Central memory CD8-positive, alpha-beta T cell (primary cell): ENCODE measurements at regions not wholly inside any gene's neighbourhood (a gene's known extent, or its start where the extent isn't known, plus 50 kb on each side); places are given as distances from the start of the nearest gene placed in this dataset.
"Not testable (repeated sequence)": the region's sequence is repeated elsewhere in the genome, so short reads cannot be mapped to it uniquely, and the experiment has no call there.

Source experiments
- ATAC-seq: fragments of 150-1000 bp; cut with Tn5 transposase; replicated peaks from 2 replicates; pipeline ENCODE4 v1.10.0; 2022; ENCODE audit warnings: mild to moderate bottlenecking, moderate FRiP score, moderate number of reproducible peaks; ENCODE audit not compliant: poor library complexity, severe bottlenecking; ENCODE audit errors: extremely low read depth
- DNase-seq, 2 donors: peaks; one replicate each; pipeline ENCODE4 v3.0.0; 2021; ENCODE audit warnings: low spot score in 2 of 2
- H3K27ac Mint-ChIP-seq: one replicate; pipeline ENCODE4 v1.8.0; 2022; ENCODE audit warnings: low read depth, mild to moderate bottlenecking, moderate library complexity, mixed read lengths
- H3K27me3 Mint-ChIP-seq: one replicate; pipeline ENCODE4 v1.8.0; 2022; ENCODE audit warnings: mixed read lengths
- H3K36me3 Mint-ChIP-seq: one replicate; pipeline ENCODE4 v1.8.0; 2022; ENCODE audit warnings: mild to moderate bottlenecking, moderate library complexity, mixed read lengths; ENCODE audit not compliant: insufficient read depth
- H3K4me1 Mint-ChIP-seq: one replicate; pipeline ENCODE4 v1.8.0; 2022; ENCODE audit warnings: mixed read lengths
- H3K4me3 Mint-ChIP-seq: one replicate; pipeline ENCODE4 v1.8.0; 2022; ENCODE audit warnings: mild to moderate bottlenecking, moderate library complexity, mixed read lengths
- H3K9me3 Mint-ChIP-seq: one replicate; pipeline ENCODE4 v1.8.0; 2022; ENCODE audit warnings: mixed read lengths

DNA sequence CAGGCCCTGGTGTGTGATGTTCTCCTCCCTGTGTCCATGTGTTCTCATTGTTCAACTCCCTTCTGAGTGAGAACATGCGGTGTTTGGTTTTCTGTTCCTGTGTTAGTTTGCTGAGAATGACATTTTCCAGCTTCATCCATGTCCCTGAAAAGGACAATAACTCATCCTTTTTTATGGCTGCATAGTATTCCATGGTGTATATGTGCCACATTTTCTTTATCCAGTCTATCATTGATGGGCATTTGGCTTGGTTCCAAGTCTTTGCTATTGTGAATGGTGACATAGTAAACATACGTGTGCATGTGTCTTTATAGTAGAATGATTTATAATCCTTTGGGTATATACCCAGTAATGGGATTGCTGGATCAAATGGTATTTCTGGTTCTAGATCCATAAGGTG is 964.6 kb upstream of the CITED2 start:
- H3K4me3 Mint-ChIP-seq, DNase-seq, H3K9me3 Mint-ChIP-seq, H3K27ac Mint-ChIP-seq, ATAC-seq, H3K36me3 Mint-ChIP-seq, H3K4me1 Mint-ChIP-seq: not testable (repeated sequence)
- peaks cover 64% of the 10 kb centered on the region for H3K27me3 Mint-ChIP-seq

DNA sequence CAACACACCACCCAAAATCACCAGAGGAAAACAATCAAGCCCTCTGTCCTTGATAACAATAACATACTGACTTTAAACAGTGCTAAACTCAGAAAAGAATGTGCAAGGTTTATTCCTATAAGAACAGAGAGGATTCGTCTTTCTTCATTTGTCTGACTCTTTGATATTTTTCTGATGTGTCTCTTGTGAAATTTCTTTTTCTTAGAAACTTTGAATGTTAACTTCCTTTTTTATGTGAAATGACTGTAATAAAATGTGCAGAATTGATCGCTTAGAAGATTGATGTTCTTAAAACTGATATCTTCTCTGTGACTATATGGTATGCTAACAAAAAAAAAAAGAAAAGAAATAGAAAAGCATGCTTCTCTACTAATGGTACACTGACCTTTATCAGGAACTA is 947.4 kb upstream of the CITED2 start:
- DNase-seq (no peak), ATAC-seq (no peak)
- Mint-ChIP-seq H3K4me1 (no peaks in the 10 kb centered on the region), H3K27me3 (no peaks in the 10 kb centered on the region), H3K9me3 (no peaks in the 10 kb centered on the region), H3K36me3 (no peaks in the 10 kb centered on the region), H3K4me3 (no peak overlapping the region), H3K27ac (no peak overlapping the region)

DNA sequence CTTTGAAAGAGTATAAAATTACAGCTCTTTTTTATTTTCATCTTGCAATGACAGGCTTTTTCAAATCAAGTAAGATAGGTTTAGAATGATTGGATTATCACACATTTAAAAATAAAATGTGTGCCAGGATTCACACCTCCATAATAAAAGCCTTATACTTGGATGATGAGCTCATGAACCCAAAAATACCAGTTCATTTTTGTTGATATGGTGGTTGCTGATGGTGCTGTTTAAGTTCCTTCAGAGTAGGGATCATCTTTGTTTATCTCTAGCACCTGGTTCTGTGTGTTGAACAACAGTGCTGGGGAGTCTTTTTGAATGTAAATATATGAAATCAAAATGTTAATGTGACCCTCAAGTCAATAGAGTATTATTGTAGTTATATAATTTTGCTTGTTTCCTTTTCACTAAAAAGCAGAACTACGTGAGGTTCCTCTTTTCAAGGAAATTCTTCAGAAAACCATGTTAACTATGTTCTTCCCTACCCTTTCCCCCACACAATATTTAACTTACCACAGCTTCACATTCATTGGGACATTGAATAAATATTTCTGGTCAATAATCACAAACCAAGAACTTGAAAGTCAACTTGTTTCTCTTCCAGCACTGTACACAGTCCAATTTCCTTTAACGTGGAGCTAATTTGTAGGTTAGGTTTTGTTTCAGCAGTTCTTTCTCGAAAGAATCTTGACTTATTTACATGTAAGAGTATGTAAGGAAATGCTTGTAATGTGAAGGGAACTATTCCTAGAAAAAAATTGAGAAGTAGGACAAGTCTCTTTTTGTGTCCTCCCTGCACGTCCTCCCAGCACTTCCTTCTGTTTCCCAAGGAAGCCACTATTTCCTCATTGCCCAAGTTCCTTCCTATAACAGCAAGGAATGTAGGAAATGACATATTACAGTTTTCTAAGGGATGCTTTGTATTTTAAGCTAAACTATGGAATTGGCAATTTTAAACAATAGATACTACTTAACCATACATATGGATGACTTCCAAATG is 945.9 kb upstream of the CITED2 start:
- no peaks in the 10 kb centered on the region for H3K4me1 Mint-ChIP-seq
- H3K4me3 Mint-ChIP-seq = no peak overlapping the region
- H3K27me3 Mint-ChIP-seq = no peaks in the 10 kb centered on the region
- ATAC-seq (no peak), DNase-seq (no peak)
- H3K36me3 Mint-ChIP-seq = no peaks in the 10 kb centered on the region
- no peak overlapping the region for H3K27ac Mint-ChIP-seq
- H3K9me3 Mint-ChIP-seq = no peaks in the 10 kb centered on the region

DNA sequence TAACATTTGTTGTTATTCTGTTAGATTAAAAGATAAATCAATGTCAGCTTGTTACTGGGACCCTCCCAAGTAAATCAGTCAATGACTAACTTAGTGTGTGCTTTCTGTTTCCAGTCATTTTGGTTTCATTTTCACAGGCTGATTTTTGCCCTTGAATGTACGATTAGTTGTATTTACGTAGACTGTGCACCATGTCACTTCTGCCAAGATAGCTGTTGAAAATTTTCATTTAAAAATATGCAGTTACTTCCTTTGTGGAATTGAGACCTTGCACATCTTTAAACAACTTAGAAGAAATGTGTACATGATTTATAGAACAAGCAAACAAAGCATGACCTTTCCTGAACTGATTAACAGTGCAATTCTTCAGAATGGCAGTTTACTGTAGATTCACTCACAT is 944.8 kb upstream of the CITED2 start:
- H3K4me3 Mint-ChIP-seq = no peak overlapping the region

DNA sequence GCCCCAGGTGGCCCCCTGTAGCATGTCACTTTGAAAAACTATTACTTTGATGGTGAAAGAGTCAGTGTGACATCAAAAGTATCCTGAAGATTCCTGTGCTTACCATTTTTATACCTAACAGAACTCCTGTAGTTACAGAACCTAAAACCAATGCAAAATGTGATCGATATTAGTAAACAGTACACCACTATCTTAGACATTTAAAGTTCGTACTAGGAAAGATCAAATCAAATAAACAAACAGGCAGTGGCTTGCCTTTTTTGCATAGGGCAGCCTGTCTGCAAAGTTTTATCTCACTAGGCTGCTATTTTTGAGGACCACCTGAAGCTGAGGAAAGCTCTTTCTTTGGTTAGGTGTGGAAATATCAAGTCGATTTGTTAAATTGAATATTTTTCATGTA is 944.0 kb upstream of the CITED2 start:
- DNase-seq (no peak), ATAC-seq (no peak)
- no peak overlapping the region for H3K4me3 Mint-ChIP-seq
- H3K4me1 Mint-ChIP-seq = no peaks in the 10 kb centered on the region
- H3K27me3 Mint-ChIP-seq = no peaks in the 10 kb centered on the region
- H3K36me3 Mint-ChIP-seq = no peaks in the 10 kb centered on the region
- no peak overlapping the region for H3K27ac Mint-ChIP-seq
- peaks cover 4% of the 10 kb centered on the region for H3K9me3 Mint-ChIP-seq

More for the DNA sequence above, 944.8 kb upstream of the CITED2 start:
- Mint-ChIP-seq H3K36me3 (no peaks in the 10 kb centered on the region), H3K27me3 (no peaks in the 10 kb centered on the region), H3K9me3 (no peaks in the 10 kb centered on the region), H3K4me1 (no peaks in the 10 kb centered on the region), H3K27ac (no peak overlapping the region)
- DNase-seq = no peak
- ATAC-seq = no peak

- Mint-ChIP-seq H3K9me3 (peaks cover 6% of the 10 kb centered on the region), H3K4me3 (no peak overlapping the region), H3K36me3 (no peaks in the 10 kb centered on the region), H3K27ac (no peak overlapping the region), H3K27me3 (no peaks in the 10 kb centered on the region), H3K4me1 (no peaks in the 10 kb centered on the region)
- ATAC-seq = no peak
- no peak for DNase-seq
Observed at GRCh38 chr6:140317950-140318349, 943.5 kb upstream of the CITED2 start.

DNA sequence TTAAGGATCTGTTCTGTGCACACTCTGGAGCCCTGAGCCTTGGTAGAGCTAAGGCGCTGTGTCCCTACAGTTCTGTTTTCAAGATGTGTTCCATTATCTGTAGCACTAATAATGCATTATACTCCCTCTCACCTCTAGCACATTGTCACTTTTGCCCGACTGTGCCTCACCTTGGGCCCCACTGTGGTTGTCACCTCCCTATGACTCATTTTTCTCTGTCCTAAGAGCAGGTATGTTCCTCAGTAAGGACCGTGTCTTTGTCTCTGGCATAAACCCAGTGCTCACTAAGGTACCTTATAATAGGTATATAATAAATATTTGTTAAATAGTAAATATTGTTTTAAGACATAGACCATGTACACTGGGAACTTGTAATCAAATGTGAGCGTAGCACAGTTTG is 942.5 kb upstream of the CITED2 start:
- ATAC-seq = no peak
- H3K4me3 Mint-ChIP-seq = no peak overlapping the region
- no peak for DNase-seq
- no peak overlapping the region for H3K27ac Mint-ChIP-seq
- no peaks in the 10 kb centered on the region for H3K27me3 Mint-ChIP-seq
- H3K9me3 Mint-ChIP-seq = peaks cover 6% of the 10 kb centered on the region
- H3K4me1 Mint-ChIP-seq = no peaks in the 10 kb centered on the region
- no peaks in the 10 kb centered on the region for H3K36me3 Mint-ChIP-seq

DNA sequence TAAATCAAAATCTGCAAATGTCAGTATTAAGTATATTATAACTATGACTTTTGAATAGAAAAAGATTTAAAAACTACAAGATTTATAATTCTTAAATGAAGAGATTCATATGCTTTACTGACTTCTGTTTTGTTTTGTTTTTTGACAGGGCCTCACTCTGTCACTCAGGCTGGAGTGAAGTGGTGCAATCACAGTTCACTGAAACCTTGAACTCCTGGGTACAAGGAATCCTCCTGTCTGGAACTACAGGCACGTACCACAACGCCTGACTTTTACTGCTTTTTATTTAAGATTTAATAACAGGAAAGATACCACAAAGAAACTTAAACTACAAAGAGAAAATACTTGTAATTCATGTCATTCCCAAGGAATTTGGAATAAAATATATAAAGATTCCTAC is 940.2 kb upstream of the CITED2 start:
- no peaks in the 10 kb centered on the region for H3K36me3 Mint-ChIP-seq
- H3K27ac Mint-ChIP-seq = no peak overlapping the region
- ATAC-seq = no peak
- H3K4me3 Mint-ChIP-seq = no peak overlapping the region
- H3K4me1 Mint-ChIP-seq = no peaks in the 10 kb centered on the region
- DNase-seq = no peak
- H3K9me3 Mint-ChIP-seq = peaks cover 6% of the 10 kb centered on the region
- H3K27me3 Mint-ChIP-seq = no peaks in the 10 kb centered on the region

- Mint-ChIP-seq H3K27ac (no peak overlapping the region), H3K4me3 (no peak overlapping the region), H3K27me3 (no peaks in the 10 kb centered on the region)
Observed at GRCh38 chr6:140311146-140311545, 936.7 kb upstream of the CITED2 start.

GRCh38 chr6:140303218-140303949 is 928.9 kb upstream of the CITED2 start:
- Mint-ChIP-seq H3K36me3 (no peaks in the 10 kb centered on the region), H3K27me3 (no peaks in the 10 kb centered on the region), H3K9me3 (no peaks in the 10 kb centered on the region), H3K27ac (no peak overlapping the region), H3K4me3 (no peak overlapping the region), H3K4me1 (no peaks in the 10 kb centered on the region)
- ATAC-seq (no peak), DNase-seq (no peak)

More at GRCh38 chr6:140311146-140311545, 936.7 kb upstream of the CITED2 start:
- no peak for DNase-seq
- Mint-ChIP-seq H3K9me3 (peaks cover 6% of the 10 kb centered on the region), H3K4me1 (no peaks in the 10 kb centered on the region), H3K36me3 (no peaks in the 10 kb centered on the region)
- no peak for ATAC-seq

DNA sequence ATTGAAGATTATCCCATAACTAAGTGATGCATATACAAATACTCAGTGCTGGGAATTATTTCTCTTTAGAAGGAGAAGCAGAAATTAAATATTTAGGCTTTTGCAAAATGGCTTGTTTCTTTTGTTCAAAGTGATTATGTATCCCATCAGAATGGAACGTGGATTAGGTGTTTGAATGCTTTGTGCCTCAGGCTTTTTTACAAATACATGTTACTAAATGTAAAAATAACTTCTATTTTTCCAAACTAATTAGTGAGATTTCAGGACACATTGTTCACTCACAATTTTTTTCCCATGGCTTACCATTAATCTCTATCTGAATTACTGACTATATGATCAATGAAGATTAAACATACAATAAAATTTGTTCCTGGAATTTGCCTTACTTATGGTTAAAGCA is 925.9 kb upstream of the CITED2 start:
- Mint-ChIP-seq H3K4me1 (no peaks in the 10 kb centered on the region), H3K4me3 (no peak overlapping the region), H3K27me3 (no peaks in the 10 kb centered on the region), H3K36me3 (no peaks in the 10 kb centered on the region), H3K9me3 (no peaks in the 10 kb centered on the region), H3K27ac (no peak overlapping the region)
- no peak for ATAC-seq
- no peak for DNase-seq

DNA sequence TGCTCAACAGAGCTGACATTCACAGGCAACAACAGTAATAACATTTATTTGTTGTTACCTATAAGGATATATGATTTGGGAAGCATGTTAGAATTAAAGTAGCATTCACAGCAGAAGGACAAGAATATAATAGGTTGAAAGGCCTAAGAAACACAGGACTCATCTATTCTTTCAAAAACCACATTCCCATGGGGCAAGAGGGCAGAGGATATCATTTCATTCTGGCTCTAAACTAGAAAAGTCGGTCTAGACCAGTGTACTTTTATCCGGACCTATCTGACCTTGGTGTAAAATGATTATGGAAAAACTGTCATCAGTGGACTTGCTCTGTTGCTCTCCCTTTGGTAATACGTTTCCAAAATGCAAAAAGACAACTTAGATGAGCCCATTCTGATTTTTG is 914.7 kb upstream of the CITED2 start:
- ATAC-seq (no peak), DNase-seq (no peak)
- Mint-ChIP-seq H3K4me1 (no peaks in the 10 kb centered on the region), H3K27ac (no peak overlapping the region), H3K27me3 (peaks cover 41% of the 10 kb centered on the region), H3K36me3 (peaks cover 2% of the 10 kb centered on the region), H3K9me3 (no peaks in the 10 kb centered on the region), H3K4me3 (no peak overlapping the region)
